ENCODE measurements at regions not wholly inside any gene's neighbourhood (a gene's known extent, or its start where the extent isn't known, plus 50 kb on each side); places are given as distances from the start of the nearest gene placed in this dataset.
A peak's percentile ranks its signal among the peaks of the same experiment; 100 is the strongest.
"Not testable (repeated sequence)": the region's sequence is repeated elsewhere in the genome, so short reads cannot be mapped to it uniquely, and the experiment has no call there.

GRCh38 chr12:59517522-59517921 lies 78.3 kb upstream of the SLC16A7 start:
- DNase-seq = peak in 1 of 3 experiments; percentile 25

- no peak for DNase-seq
Observed at GRCh38 chr12:59500915-59501314, 94.9 kb upstream of the SLC16A7 start.

DNA sequence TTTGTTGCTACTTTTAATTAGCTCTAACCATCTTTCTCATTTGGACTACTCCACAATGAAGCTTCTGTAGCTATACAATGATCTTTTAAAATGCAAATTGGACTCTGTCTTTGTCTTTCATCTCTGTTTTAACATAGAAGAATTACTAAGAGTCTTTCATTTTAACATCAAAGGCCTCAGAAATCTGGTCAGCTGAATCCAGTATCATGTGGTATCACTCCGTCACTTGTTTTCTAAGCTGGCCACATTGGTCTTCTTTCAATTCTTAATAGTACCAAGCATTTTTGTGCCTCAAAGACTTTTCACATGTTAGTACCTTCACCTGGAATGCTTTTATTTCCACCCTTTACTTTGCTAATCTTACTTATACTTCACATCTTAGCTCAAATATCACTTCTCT lies 95.5 kb upstream of the SLC16A7 start:
- no peak for DNase-seq

GRCh38 chr12:59499774-59500173 lies 96.1 kb upstream of the SLC16A7 start:
- DNase-seq = no peak

DNA sequence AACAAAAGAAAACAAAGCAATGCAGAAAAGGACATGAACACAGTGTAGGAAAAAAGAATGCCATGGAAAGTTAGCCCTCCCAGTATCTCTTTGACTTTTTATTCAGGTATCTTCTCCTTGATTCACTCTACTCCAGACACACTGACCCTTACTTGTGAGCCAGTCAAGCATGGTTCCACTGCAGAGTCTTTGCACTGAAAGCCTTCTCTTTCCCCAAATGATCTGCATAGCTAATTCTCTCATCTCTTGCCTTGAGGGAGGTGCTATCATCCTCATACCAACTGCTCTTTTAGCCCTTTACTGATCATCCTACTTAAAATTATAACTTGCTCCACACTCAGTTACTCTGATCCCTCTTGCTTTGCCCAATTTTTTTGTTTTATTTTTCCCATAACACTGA lies 101.2 kb upstream of the SLC16A7 start:
- DNase-seq = no peak

- peak in 1 of 3 experiments; percentile 23 for DNase-seq
Observed at GRCh38 chr12:59491877-59492276, 104.0 kb upstream of the SLC16A7 start.

- peak in 1 of 3 experiments; percentile 12 for DNase-seq
Observed at GRCh38 chr12:59486827-59487226, 109.0 kb upstream of the SLC16A7 start.

GRCh38 chr12:59484575-59484974 lies 111.3 kb upstream of the SLC16A7 start:
- no peak for DNase-seq

DNA sequence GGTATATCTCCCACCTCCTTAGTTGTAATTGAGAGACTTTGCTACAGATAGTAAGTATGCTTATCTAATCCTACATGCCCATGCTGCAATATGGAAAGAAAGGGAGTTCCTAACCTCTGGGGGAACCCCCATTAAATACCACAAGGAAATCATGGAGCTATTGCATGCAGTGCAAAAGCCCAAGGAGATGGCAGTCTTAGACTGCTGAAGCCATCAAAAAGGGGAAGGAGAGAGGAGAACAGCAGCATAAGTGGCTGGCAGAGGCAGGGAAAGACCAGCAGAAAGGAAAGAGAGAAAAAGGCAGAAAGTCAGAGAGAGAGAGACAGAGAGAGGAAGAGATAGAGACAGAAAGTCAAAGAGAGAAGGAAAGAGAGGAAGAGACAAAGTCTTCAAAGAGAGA lies 121.6 kb upstream of the SLC16A7 start:
- DNase-seq = not testable (repeated sequence)

DNA sequence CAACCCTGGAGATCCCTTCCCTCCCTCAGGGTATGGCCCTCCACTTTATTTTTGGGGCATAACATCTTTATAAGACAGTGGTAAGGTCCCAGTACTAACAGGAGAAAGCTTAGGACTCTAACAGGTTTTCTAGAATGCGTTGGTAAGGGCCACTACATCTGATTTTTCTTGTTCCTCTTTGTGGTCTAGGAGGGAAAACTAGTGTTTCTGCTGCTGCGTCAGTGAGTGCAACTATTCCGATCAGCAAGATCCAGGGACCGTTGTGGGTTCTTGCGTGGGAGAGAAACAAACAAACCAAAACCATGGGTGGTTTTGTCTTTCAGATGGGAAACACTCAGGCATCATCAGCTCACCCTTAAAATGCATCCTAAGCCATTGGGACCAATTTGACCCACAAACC lies 123.6 kb upstream of the SLC16A7 start:
- no peak for DNase-seq

- DNase-seq = no peak
Observed at GRCh38 chr12:59459966-59460660, 135.7 kb upstream of the SLC16A7 start.

- DNase-seq = peak in 2 of 3 experiments; percentile 4 to 29
Observed at GRCh38 chr12:59453475-59453874, 142.4 kb upstream of the SLC16A7 start.

DNA sequence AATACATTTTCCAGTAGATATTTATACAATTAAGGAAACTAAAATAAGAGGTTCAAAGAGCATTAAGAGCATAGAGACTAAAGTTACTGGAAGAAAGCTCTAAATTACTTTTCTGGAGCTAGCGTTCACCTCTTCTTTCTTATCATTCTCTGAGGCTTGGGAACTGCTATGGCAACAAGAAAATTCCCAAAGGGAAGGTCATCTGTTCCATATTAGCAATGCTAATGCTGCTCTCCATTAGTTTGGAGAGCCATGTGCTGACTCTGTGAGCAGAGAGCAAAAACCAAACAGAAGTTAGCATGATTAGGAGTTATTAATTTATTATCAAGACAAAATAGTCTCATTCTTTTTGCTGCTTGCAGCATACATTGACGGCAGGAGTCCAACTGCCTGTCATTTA lies 143.1 kb upstream of the SLC16A7 start:
- DNase-seq = no peak

DNA sequence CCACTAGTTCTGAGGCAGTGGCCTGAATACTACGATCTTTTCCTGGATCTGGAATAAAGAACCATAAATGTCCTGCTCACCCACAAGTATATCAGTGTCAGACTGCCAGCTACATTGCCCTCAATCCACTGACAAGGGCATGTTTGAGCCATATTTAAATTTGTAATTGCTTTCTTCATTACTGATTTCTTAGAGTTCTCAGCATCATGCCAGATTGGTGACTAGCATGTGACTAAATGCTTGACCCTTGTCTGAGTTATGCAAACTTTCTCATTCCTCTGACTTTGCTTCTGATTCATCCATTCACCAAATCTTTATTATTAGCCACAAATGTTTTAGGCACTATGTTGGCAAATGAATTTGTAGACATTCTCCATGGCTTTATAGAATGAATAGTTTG lies 143.6 kb upstream of the SLC16A7 start:
- no peak for DNase-seq

DNA sequence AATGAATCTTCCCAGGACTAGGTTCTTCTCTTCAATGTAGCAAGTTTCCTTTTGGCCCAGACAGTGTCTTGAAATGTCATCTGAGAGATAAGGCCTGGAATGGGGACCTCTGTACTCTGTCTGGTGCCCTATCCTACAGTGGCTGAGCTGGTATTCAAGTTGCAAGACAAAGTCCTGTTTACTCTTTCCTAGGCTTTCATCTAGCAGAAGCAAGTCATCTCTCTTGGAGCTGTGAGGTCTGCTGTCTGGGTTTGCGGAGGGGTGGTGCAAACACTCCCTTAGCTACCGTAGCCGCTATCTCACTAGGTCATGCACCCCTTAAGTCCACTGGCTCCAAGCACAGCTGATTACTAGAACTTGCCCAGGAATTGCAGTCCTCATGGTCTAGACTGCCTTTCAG lies 149.7 kb upstream of the SLC16A7 start:
- DNase-seq = no peak

GRCh38 chr12:59444932-59445331 lies 150.9 kb upstream of the SLC16A7 start:
- DNase-seq = peak in 1 of 3 experiments; percentile 18

- DNase-seq = no peak
Observed at GRCh38 chr12:59432057-59432456, 163.8 kb upstream of the SLC16A7 start.

GRCh38 chr12:59431266-59431665 lies 164.6 kb upstream of the SLC16A7 start:
- peak in 1 of 3 experiments; percentile 39 for DNase-seq

- no peak for DNase-seq
Observed at GRCh38 chr12:59429766-59430165, 166.1 kb upstream of the SLC16A7 start.

DNA sequence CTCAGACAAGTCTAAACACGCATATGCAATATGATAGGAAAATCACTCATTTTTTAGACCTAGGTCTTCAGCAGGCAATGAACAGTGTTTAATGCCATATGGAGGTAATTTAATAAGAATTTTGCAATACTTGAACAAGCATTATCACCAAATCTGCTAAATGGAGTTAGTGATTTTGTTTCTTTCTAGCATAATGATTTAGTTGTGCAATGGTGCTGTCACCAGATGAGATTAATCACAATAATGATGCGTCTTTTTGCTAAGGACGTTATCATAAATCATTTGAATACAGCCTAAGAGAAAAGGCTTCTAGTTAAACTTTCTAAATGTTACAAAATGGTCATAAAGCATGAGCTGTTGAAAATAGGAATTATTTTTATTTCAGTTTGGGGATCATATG lies 170.0 kb upstream of the SLC16A7 start:
- DNase-seq = no peak

DNA sequence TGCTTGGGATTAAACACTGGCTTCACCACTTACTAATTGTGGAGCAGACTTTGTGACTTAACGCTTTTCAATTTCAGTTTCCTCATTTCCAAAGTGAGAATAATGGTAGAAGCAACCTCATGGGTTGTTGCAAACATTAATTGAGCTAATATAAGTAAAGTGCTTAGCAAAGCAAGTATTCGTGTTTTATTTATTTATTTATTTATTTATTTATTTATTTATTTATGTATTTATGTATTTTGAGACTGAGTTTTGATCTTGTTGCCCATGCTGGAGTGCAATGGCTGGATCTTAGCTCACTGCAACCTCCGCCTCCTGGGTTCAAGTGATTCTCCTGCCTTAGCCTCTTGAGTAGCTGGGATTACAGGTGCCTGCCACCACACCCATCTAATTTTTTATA lies 171.2 kb upstream of the SLC16A7 start:
- not testable (repeated sequence) for DNase-seq

DNA sequence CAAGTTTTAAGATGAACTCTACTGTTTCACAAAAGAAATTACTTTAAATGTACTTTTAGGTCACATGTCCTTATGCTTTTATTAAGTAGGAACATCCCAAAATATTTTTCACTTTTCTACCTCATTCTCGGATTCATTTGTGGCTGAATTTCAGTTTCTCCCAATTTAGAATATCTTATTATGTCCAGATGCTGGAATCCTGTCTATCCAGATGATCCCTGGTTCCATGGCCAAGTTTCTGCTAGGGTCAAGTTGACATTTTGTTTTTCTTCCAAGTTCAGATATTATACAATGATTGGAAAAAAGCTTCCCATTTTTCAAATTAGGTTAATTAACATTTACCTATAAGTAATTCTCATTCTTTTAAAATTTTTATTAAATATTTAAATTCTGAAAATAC lies 181.8 kb upstream of the SLC16A7 start:
- DNase-seq = no peak

- DNase-seq = no peak
Observed at GRCh38 chr12:59408431-59408830, 187.4 kb upstream of the SLC16A7 start.

- DNase-seq = peak in 1 of 3 experiments; percentile 32
Observed at GRCh38 chr12:59407799-59408198, 188.0 kb upstream of the SLC16A7 start.

- no peak for DNase-seq
Observed at GRCh38 chr12:59405992-59406391, 189.8 kb upstream of the SLC16A7 start.
